GM10248 (cell line): ENCODE measurements at regions not wholly inside any gene's neighbourhood (a gene's known extent, or its start where the extent isn't known, plus 50 kb on each side); places are given as distances from the start of the nearest gene placed in this dataset.
"Not testable (repeated sequence)": the region's sequence is repeated elsewhere in the genome, so short reads cannot be mapped to it uniquely, and the experiment has no call there.

Source experiments
- CTCF ChIA-PET: fragments of 300-600 bp; sonication (Branson Sonifier 250); formaldehyde crosslinking; extraction: SDS; loops from one replicate; lab custom pipeline; 2021; ENCODE audit warnings: antibody characterized with exemption; lab: Yijun Ruan, JAX
- POLR2A ChIA-PET: fragments of 350-650 bp; sonication (Branson Sonifier 250); formaldehyde crosslinking; extraction: SDS; loops from one replicate; lab custom pipeline; 2020; ENCODE audit warnings: antibody characterized with exemption; lab: Yijun Ruan, JAX
- DNase-seq: peaks from one replicate; pipeline ENCODE4 v3.0.0; 2012; ENCODE audit errors: extremely low spot score
- TF ChIP-seq, protein P1 (sequence below): IDR thresholded peaks from 2 replicates; pipeline ENCODE4 v1.5.1; 2012; ENCODE audit warnings: mild to moderate bottlenecking, low read depth; ENCODE audit errors: extremely low read depth, missing control alignments, control extremely low read depth

DNA sequence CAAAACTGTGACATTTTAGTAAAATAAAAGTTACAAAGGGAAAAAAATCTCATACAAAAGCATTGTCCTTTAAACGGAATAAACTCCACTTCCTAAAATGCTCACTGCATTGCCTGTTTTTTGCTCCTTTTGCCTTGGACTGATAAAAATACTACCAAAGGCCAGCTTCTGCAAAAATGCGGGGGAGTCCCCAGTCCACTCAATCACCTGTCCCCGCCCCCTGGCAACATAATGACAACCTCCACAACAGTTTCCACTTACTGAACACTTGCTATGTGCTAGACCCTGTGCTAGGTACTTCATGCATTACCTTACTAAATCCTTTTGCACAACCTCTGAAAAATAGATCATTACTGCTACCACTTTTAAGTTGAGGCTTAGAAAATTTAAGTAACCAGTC is 172.7 kb upstream of the CCL2 start:
- ChIA-PET CTCF (no interaction called here), POLR2A (no interaction called here)
- no peak for DNase-seq
- TF ChIP-seq, protein P1, sequence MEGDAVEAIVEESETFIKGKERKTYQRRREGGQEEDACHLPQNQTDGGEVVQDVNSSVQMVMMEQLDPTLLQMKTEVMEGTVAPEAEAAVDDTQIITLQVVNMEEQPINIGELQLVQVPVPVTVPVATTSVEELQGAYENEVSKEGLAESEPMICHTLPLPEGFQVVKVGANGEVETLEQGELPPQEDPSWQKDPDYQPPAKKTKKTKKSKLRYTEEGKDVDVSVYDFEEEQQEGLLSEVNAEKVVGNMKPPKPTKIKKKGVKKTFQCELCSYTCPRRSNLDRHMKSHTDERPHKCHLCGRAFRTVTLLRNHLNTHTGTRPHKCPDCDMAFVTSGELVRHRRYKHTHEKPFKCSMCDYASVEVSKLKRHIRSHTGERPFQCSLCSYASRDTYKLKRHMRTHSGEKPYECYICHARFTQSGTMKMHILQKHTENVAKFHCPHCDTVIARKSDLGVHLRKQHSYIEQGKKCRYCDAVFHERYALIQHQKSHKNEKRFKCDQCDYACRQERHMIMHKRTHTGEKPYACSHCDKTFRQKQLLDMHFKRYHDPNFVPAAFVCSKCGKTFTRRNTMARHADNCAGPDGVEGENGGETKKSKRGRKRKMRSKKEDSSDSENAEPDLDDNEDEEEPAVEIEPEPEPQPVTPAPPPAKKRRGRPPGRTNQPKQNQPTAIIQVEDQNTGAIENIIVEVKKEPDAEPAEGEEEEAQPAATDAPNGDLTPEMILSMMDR: no peak

DNA sequence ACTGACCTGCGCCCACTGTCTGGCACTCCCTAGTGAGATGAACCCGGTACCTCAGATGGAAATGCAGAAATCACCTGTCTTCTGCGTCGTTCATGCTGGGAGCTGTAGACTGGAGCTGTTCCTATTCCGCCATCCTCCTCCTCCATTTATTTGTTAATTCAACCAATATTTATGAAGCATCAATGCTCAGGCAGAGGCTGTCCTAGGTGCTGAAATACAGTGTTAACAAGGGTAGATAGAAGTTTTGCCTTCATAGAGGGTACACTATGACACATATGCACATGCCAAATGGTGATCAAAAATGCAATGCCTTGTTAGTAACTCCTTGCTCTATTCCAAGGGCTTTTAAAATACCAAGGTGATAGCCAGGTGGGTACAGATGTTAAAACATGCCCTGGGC is 166.0 kb upstream of the CCL2 start:
- POLR2A ChIA-PET, DNase-seq: not testable (repeated sequence)
- CTCF ChIA-PET: interaction anchor here (1.2 kb wide), 1 partner anchor 11 kb away, joined by 4 read pairs; no protein-coding TSS in a partner anchor

DNA sequence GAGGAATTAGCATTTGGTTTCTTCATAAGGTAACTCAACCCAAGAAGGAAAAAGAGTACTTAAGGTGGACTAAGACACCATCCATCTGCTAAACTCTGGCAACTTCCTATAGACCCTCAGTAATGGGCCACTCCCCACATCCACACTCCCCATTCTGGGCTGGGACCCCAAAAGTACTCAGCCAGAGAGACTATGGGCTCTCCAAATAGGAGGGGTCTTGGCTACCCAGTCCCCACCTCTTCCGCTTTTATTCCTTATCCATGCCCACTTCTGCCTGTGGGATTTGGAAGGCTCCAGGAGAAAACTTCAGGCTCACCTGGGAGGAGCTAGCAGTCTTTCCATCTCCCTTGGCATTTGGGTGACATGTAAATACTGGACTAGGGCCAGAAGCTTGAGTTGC is 164.5 kb upstream of the CCL2 start:
- CTCF ChIA-PET: no interaction called here
- TF ChIP-seq, protein P1: no peak
- POLR2A ChIA-PET: no interaction called here
- no peak for DNase-seq

DNA sequence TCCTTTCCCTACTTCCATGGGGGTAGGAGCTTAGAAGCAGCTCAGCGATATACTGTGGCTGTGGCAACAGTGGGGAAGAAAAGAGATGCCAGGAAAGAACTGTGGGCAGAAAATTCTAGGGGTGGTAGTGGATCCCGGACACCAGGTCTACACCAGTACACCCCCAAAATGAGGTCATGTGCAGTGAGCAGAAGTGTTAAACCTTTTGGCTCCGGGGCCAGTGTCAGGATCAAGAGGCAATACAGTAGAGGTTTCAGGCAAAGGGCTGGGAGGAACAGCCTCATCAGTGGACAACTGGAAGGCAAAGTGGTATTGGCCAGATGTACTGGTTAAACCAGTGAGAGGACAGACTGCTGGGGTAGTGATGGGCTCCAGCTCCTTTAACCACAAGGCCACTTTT is 163.1 kb upstream of the CCL2 start:
- POLR2A ChIA-PET: no interaction called here
- CTCF ChIA-PET: no interaction called here
- TF ChIP-seq, protein P1: no peak
- DNase-seq: no peak

DNA sequence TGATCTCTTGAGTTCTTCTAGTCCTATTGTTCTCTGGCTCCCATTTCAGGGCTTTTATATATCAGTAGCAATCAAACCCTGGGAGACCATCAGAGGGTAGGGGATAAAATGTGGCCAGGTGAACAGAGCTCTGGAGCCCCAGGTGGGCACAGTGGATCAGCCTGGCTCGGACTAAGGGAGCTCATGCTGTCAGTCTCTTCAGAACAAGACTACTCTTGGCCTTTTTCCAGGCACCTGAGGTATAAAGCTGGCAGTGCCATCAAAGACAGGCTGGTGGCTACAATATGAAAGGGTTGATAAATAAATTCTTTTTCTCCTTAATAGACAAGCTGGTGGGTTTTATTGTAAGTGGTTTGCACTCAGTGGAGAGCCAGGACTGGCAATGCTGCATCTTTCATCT is 160.0 kb upstream of the CCL2 start:
- no peak for DNase-seq
- ChIA-PET CTCF (interaction anchor here (1.3 kb wide), 1 partner anchor 17 kb away, joined by 4 read pairs; no protein-coding TSS in a partner anchor), POLR2A (no interaction called here)
- TF ChIP-seq, protein P1: no peak

DNA sequence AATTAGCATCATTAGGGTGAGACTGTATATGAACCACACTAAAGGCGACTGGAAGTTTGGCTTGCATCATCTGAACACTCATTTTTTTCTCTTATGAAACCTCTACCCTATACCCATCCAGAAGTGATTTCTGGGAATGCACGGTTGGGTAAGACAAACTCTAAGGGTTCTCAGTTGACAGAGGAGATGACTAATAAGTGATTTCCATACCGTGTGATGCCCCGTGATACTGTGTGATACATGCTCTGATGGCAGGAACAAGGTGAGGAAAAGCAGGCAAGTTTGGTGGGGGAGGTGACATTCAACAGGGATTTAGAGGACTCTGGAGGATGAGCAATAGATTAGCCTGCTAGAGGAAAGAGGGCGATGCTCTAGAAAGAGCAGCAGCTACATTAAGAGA is 156.4 kb upstream of the CCL2 start:
- ChIA-PET POLR2A (no interaction called here), CTCF (no interaction called here)
- no peak for DNase-seq
- TF ChIP-seq, protein P1: no peak

DNA sequence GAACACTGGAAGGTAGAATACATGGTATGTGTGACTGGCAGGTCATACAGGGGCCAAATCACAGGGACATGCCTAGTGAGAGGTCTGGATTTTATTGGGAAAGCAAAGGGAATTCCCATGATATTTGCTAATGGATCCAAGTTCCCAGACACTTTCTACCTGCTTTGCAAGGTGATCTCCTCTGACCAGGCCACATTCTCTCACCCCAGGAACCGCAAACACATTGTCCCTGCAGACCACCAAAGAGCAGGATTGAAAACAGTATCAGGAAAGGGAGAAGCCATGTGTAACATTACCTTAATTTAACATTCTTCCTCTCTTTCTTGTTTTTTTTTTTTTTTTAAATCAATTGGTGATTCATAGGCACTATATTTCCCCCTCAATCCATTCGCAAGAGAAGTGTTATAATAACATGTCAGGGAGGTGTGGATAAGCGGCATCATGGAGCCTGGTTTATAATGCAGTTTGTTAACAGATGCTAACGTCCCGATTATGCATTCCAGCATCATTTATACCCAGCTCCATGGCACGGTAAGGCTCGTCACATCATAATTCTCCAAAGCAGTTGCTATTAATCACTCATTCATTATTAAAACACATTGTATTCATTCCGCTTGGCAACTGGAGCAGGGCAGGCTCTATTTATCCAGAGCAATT is 155.1 kb upstream of the CCL2 start:
- ChIA-PET CTCF (no interaction called here), POLR2A (no interaction called here)
- DNase-seq: no peak
- TF ChIP-seq, protein P1: no peak
